ENCODE measurements at regions not wholly inside any gene's neighbourhood (a gene's known extent, or its start where the extent isn't known, plus 50 kb on each side); places are given as distances from the start of the nearest gene placed in this dataset.

DNA sequence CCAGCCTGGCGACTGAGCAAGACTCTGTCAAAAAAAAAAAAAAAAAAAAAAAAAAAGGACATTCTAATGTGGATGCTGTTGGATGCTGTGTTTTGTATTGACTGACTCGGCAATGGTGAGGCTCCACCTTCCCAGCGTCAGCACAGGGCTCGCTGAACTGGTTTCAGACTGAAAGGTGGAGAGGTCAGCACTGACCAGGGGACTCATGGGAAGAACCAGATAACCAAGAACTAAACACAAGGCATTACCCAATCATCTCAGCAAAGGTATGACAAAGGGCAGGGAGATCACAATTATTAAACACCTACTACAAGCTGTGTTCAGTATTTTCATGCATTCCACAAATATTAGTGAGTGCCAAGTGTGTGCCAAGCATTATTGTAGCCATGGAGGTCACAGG lies 103.2 kb downstream of the LRATD1 start:
- no peak for TF ChIP-seq POLR2A (IDR thresholded peaks at IDR 0.05)
- TF ChIP-seq, protein P1, sequence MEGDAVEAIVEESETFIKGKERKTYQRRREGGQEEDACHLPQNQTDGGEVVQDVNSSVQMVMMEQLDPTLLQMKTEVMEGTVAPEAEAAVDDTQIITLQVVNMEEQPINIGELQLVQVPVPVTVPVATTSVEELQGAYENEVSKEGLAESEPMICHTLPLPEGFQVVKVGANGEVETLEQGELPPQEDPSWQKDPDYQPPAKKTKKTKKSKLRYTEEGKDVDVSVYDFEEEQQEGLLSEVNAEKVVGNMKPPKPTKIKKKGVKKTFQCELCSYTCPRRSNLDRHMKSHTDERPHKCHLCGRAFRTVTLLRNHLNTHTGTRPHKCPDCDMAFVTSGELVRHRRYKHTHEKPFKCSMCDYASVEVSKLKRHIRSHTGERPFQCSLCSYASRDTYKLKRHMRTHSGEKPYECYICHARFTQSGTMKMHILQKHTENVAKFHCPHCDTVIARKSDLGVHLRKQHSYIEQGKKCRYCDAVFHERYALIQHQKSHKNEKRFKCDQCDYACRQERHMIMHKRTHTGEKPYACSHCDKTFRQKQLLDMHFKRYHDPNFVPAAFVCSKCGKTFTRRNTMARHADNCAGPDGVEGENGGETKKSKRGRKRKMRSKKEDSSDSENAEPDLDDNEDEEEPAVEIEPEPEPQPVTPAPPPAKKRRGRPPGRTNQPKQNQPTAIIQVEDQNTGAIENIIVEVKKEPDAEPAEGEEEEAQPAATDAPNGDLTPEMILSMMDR (IDR thresholded peaks at IDR 0.05), result no peak
- no peaks in the 10 kb centered on the region for H3K9me3 ChIP-seq
- intact Hi-C loops (cut with DNase I), result no loop called here
- H3K36me3 ChIP-seq, result no peaks in the 10 kb centered on the region
- DNase-seq, result no peak
- H3K4me1 ChIP-seq, result no peaks in the 10 kb centered on the region
- no peak overlapping the region for H3K4me3 ChIP-seq (replicated peaks in 1 of 3)
- H3K27me3 ChIP-seq, result no peaks in the 10 kb centered on the region
- WGBS, 2 donors, result 72 to 87% methylated on average over 4 of the region's 4 CpGs
- H3K27ac ChIP-seq, result no peak overlapping the region

DNA sequence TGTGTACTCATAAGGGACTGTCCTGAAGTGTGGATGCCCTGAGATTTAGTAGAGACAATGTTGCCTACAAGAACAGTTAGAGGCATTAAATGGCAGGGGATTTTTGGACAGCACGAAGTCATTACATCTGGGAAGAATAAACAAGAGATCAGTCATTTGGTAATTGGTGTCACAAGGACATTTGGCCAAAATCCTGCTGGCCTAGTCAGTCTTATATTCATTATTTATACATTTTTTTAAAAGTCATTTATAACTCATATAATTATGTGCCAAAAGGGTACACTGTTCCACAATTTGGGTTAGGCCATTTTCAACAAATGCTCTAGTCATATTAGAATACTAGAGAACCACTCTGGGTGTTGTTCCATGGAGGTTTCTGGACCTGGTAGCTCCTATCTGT lies 104.7 kb downstream of the LRATD1 start:
- DNase-seq, result no peak
- Histone ChIP-seq H3K36me3 (no peaks in the 10 kb centered on the region), H3K27ac (no peak overlapping the region), H3K9me3 (no peaks in the 10 kb centered on the region), H3K4me3 (replicated peaks in 1 of 3) (no peak overlapping the region), H3K4me1 (no peaks in the 10 kb centered on the region), H3K27me3 (no peaks in the 10 kb centered on the region)
- TF ChIP-seq, protein P1 (IDR thresholded peaks at IDR 0.05), result no peak
- no peak for TF ChIP-seq POLR2A (IDR thresholded peaks at IDR 0.05)
- intact Hi-C loops (cut with DNase I), result no loop called here
- 48 to 75% methylated on average over 1 of the region's 1 CpG for WGBS, 2 donors

DNA sequence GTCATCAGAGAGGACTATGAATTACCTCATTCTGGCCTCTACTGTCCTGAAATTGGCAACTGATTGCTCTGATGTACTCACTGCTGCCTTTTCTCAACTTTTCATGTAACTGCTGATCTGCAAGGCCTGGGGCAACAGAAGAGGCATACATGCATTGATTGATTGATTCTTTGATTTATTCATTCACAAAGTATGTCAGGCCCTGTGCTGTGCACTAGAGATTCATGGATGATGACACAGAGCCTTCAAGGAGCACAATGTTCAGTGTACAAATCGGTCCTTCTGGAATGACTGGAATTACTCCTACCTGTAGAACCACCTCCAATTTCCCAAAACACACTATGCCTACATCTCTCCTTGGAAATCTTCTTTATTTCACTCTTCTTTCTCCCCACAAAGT lies 111.3 kb downstream of the LRATD1 start:
- Histone ChIP-seq H3K9me3 (no peaks in the 10 kb centered on the region), H3K4me3 (replicated peaks in 1 of 3) (no peak overlapping the region), H3K27ac (no peak overlapping the region), H3K27me3 (no peaks in the 10 kb centered on the region), H3K36me3 (no peaks in the 10 kb centered on the region), H3K4me1 (no peaks in the 10 kb centered on the region)
- DNase-seq, result no peak
- intact Hi-C loops (cut with DNase I), result no loop called here
- WGBS, 2 donors, result 79 to 82% methylated on average over 1 of the region's 1 CpG
- TF ChIP-seq POLR2A (IDR thresholded peaks at IDR 0.05), result no peak
- TF ChIP-seq, protein P1 (IDR thresholded peaks at IDR 0.05), result no peak

DNA sequence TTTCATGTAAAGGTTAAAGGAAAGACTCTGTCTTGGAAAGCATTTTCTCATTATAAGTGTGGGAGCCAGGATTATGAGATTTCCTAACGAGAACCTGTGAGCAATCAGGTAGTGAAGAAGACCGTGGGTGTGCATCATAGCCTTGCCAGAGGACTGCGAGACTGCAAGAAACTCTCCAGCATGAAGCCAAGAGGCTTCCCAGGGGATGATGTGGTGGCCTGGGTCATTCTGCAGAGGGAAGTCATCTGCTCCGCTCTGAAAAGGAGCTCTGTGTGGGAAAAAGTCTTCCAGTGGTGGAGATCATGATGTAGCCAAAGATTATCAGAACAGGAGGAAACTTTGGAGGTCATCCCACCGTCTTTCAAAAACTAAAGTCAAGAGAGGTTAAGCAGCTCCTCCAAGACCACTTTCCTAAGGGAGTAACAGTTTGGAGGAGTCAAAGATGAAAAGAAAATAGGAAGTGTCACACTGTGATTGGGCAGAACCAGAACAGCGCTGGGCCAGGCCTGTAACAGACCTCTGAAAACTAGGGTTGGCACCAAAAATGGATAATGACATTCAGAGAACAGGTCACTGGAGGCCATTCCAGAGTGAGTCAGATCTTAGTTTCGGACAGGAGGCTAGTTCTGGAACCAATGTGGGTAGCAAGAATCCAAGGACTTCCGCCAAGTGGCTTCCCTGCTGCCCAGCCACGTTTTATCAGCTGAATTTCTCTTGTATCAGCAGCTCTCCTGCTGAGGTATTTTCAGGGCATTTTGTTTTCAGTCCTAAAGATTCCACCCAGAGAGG lies 113.0 kb downstream of the LRATD1 start:
- intact Hi-C loops (cut with DNase I), result no loop called here
- no peak for TF ChIP-seq POLR2A (IDR thresholded peaks at IDR 0.05)
- TF ChIP-seq, protein P1 (IDR thresholded peaks at IDR 0.05), result no peak
- Histone ChIP-seq H3K9me3 (no peaks in the 10 kb centered on the region), H3K27me3 (no peaks in the 10 kb centered on the region), H3K36me3 (no peaks in the 10 kb centered on the region), H3K4me1 (no peaks in the 10 kb centered on the region), H3K4me3 (replicated peaks in 1 of 3) (no peak overlapping the region), H3K27ac (no peak overlapping the region)
- DNase-seq, result no peak
- WGBS, 2 donors, result 70 to 75% methylated on average over 9 of the region's 9 CpGs

DNA sequence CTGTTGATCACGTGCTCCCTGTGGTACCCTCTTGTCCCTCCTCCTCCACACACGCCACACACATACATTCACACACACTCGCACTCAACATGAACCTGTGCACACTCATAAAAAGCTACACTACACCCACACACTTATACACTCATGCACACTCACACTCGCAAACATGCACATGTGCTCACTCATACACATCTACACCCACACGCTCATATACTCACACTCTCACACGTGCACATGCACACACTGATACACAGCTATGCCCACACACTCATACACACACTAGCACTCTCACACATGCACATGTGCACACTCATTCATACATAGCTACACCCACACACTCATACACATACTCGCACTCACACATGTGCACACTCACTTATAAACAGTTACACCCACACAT lies 113.6 kb downstream of the LRATD1 start:
- Histone ChIP-seq H3K27me3 (no peaks in the 10 kb centered on the region), H3K4me3 (replicated peaks in 1 of 3) (no peak overlapping the region), H3K4me1 (no peaks in the 10 kb centered on the region), H3K27ac (no peak overlapping the region), H3K9me3 (no peaks in the 10 kb centered on the region), H3K36me3 (no peaks in the 10 kb centered on the region)
- intact Hi-C loops (cut with DNase I), result no loop called here
- DNase-seq, result no peak
- WGBS, 2 donors, result 91 to 96% methylated on average over 7 of the region's 7 CpGs
- TF ChIP-seq POLR2A (IDR thresholded peaks at IDR 0.05), result no peak
- TF ChIP-seq, protein P1 (IDR thresholded peaks at IDR 0.05), result no peak
